ENCODE measurements at regions not wholly inside any gene's neighbourhood (a gene's known extent, or its start where the extent isn't known, plus 50 kb on each side); places are given as distances from the start of the nearest gene placed in this dataset.

- DNase-seq: no peak
These were observed 580.5 kb downstream of the TLE1 start for GRCh38 chr9:81108821-81109220.

DNA sequence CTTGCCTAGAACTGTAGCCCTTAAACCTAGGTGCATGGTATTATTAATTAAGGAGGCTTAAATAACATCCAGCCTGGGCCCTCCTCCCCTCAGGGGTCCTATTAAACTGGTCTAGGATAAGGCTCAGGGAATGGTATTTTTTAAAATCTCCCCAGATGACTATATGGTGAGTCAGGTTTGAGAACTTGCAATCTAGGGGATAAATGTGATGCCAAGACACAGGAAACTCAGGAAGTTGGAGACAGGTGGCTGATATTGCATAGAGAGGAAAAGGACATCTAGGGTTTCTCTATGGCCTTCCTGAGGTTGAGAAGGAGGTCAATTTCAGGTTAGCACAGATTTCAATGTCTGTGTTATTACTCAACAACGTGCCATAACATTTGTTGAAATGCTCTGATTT lies 581.0 kb downstream of the TLE1 start:
- no peak for DNase-seq

GRCh38 chr9:81103597-81104471 lies 585.5 kb downstream of the TLE1 start:
- no peak for DNase-seq

GRCh38 chr9:81097131-81097847 lies 592.1 kb downstream of the TLE1 start:
- DNase-seq: no peak

DNA sequence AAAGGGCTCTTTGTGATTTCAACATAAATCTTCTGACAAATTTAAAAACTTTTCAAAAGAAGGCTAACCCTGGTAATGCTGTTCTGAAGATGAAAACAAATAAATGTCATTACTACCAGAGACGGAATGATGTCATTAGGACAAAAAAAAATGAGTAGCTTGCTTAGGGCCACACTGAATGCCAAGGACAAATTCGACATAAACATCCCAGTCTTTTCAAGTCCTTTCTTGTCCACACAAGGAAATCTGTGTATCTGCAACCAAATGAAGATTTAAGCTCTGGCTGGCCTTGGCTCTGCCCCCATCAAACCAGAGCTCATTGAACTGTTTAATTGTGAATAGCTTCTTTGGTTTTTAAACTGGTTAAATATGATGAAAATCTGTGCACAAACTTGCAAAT lies 592.7 kb downstream of the TLE1 start:
- DNase-seq: no peak

DNA sequence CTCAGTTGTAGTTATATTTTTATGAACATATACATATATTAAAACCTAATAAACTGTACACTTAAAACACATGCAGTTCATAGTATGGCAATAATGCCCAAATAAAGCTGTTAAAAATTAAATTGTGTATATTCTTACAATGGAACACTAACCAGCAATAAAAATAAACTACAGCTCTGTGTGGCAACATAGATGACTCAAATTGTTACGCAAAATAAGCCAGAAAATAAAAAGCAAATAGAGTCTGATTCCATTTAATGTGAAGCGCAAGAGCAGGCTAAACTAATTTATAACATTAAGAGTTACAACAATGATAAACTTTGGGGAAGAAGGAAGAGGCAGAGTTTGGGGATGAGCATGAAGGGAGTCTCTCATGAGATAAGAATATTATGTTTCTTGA lies 597.3 kb downstream of the TLE1 start:
- no peak for DNase-seq

DNA sequence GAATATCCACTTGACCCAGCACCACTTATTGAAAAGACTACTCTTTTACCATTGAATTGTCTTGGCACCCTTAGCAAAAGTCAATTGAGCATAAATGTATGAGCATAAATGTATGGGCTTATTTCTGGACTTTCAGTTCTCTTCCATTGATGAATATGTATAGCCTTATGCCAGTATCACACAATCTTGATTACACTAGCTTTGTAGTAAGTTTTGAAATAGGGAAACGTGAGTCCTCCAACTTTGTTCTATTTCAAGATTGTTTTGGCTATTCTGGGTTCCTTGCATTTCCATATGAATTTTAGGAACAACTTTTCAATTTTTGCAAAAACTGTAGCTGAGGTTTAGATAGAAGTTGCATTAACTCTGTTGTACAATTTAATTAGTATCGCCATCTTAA lies 601.0 kb downstream of the TLE1 start:
- no peak for DNase-seq

GRCh38 chr9:81086416-81086815 lies 602.9 kb downstream of the TLE1 start:
- no peak for DNase-seq

- DNase-seq: peak; percentile 35
These were observed 605.4 kb downstream of the TLE1 start for GRCh38 chr9:81083854-81084512.

- no peak for DNase-seq
These were observed 606.3 kb downstream of the TLE1 start for GRCh38 chr9:81083067-81083466.

- DNase-seq: no peak
These were observed 607.1 kb downstream of the TLE1 start for GRCh38 chr9:81082221-81082620.

GRCh38 chr9:81080900-81081299 lies 608.4 kb downstream of the TLE1 start:
- no peak for DNase-seq

DNA sequence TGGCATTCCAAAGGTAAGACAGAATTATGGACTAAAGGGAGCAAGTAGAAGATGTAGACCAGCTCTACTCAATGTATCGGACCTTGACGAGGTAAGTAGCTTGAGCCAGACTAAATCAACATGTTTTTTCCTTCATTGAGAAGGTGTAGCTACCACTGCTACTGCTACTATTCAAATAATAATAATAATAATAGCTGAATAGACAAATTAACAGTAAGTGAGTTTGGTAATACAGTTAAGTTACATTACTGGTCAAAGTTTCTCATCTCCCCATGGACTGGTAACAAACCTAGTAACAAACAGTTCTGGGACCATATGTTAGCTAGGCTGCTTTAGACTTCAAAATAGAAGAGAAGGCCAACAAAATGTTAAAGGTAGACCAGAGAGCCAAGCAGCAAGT lies 609.2 kb downstream of the TLE1 start:
- DNase-seq: no peak

DNA sequence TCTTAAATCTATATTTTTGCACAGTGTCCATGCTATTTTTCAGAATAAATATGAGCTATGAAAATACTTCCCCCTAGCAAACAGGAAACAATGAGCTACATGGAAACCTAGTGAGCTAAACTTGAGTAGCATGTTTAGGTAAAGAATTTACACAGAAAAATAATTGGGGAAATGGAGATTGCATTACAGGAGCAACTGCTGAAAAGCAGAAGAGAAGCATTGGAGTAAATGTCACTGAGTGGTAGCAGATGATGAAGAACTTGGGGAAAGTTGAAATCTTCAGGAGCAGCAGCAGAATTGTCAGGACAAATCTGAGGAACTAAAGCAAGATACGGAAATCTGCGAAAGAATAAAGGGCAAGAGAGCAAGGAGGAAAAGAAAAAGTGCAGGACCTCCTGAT lies 610.3 kb downstream of the TLE1 start:
- no peak for DNase-seq

GRCh38 chr9:81078555-81078954 lies 610.8 kb downstream of the TLE1 start:
- no peak for DNase-seq

DNA sequence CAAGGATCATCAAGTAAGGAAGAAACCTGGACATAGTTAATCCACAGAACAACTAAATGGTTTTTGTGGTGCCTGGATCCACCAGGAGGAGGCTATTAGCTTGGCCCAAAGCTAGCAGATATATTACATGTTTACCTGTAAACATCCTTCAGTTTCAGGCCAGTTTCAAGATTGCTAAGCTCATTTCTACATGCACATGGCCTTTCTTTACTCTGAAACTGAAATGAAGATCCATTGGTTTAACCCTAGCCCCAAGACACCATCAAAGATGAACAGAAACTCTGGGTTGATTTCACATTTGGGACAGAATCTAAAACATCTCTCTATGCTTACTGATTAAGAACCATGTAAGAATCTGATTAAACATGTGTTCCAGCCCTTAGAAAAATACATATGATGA lies 611.8 kb downstream of the TLE1 start:
- DNase-seq: no peak

GRCh38 chr9:81076131-81076530 lies 613.2 kb downstream of the TLE1 start:
- DNase-seq: no peak

DNA sequence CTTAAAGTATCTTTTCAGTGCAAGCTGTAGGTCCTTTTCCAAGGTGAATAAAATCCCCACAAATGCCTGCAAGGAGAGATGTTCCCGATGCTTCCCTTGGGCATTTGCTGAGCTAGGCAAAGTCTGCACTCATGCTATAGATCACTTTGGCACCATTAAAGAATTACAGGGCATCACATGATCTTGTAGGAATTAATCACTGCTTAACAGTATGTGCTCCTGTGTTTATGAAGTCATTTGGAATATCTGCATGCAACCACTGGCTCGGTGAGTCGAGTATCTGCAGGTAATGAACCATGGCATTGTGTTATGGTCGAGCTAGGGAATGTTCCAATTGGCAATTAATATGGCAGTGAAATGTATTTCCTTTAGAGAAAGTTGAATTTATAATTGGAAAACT lies 615.1 kb downstream of the TLE1 start:
- DNase-seq: no peak

DNA sequence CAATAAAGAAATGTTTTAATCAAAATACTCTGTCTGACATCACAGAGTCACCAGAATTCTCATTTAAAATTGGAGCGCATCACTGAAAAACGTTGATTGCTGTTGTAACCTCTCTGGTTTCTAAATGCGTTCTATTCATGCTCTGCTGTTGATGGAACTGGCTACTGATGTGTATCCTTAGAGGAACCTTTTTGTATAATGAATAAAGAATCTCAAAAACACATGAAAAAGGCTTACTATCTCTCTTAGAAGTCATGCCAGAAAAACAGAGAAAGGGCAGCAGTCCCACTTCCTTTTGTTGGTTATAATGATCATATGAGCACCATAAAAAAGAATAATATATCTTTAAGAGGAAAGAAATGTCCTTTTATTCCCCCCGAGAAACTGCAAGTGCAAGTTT lies 615.5 kb downstream of the TLE1 start:
- DNase-seq: no peak

DNA sequence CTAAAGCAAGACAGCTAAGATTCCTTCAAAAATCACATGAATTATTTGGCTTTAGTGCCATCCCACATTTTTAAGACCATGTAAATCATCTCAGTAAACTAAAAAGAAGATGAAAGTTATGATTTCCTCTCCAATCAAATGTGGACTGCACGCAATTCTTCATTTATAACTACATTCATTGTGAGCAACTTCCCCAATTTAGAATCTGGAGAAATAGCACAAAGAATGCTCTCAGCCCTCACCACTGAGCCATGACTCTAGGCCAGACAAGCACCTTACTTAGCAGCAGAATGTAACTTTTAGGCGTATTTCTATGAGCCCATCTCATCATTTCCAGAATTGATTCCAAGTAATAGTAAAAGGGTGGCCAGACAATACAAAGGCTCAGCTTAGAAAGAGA lies 616.6 kb downstream of the TLE1 start:
- no peak for DNase-seq

DNA sequence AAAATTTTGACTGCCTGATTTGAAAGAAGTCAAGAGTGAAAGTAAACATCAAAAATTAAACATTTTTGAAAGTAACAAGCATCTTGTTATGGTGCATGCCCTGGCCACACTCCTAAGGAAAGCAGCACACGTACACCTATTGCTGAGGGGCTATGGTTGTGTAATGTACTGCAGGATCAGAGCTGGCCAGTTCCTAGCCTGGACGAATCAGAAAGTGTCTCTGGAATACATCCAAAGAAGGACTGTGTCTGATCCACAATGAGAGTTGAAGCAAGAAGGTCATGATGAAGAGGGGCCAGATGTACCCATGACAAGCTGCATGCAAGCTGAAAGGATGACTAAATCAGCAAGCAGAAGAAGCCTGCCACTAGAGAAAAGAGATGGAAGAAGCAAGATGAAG lies 618.2 kb downstream of the TLE1 start:
- no peak for DNase-seq

- no peak for DNase-seq
These were observed 618.7 kb downstream of the TLE1 start for GRCh38 chr9:81070689-81071088.

DNA sequence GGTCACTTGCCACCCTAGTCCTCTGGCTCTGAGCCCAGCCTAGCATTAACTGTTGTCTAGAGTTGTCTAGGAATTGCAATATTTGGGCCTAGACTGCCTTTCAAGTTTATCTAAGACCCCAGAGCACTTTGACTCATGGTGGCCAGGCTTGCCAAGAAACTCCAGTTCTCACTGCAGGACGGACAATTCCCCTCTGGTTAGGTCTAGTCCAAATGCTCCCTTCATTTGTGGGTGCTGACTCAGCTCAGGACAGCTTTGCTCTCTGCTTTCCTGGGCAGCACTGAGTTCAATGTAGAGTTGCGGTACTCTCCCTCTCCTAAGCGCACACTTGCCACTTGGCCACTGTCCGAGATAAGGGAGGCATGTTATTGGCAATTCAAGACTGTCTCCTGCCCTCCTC lies 619.4 kb downstream of the TLE1 start:
- no peak for DNase-seq

Data from amniotic stem cell (primary cell).